GM12878 (cell line): ENCODE measurements at regions not wholly inside any gene's neighbourhood (a gene's known extent, or its start where the extent isn't known, plus 50 kb on each side); places are given as distances from the start of the nearest gene placed in this dataset.

Source experiments
- ATAC-seq: fragments of 200-7000 bp; cut with Tn5 transposase; 3 replicates; pipeline ENCODE4 v1.9.1; 2020; ENCODE audit warnings: mild to moderate bottlenecking, moderate library complexity
- BruUV-seq: library from RNA; stranded (reverse); fragments of 400-500 nt; replicated peaks from 2 replicates; lab custom pipeline; 2021; lab: Mats Ljungman, UMichigan
- CTCF ChIA-PET: fragments of 300-600 bp; sonication (Branson Sonifier 250); formaldehyde crosslinking; extraction: SDS; loops from one replicate; lab custom pipeline; 2021; ENCODE audit warnings: inconsistent platforms; lab: Yijun Ruan, JAX
- POLR2A ChIA-PET: fragments of 350-600 bp; formaldehyde crosslinking; extraction: SDS; loops from one replicate; lab custom pipeline; 2021; ENCODE audit warnings: inconsistent platforms; lab: Charles Lee
- RAD21 ChIA-PET: fragments of 300-600 bp; sonication (Branson Sonifier 250); formaldehyde crosslinking; loops from one replicate; lab custom pipeline; 2023; ENCODE audit warnings: antibody characterized with exemption; ENCODE audit not compliant: unreplicated experiment; lab: Charles Lee
- SMC1A ChIA-PET: fragments of 300-600 bp; sonication (Branson Sonifier 250); formaldehyde crosslinking; loops from one replicate; lab custom pipeline; 2023; ENCODE audit not compliant: unreplicated experiment, uncharacterized antibody; lab: Charles Lee
- DNase-seq: peaks from one replicate; pipeline ENCODE4 v3.0.0-alpha.2; 2011; ENCODE audit warnings: low read depth, low spot score
- FAIRE-seq: peaks from 3 replicates; lab custom pipeline; 2011; peaks lifted over from hg19 to GRCh38; lab: Jason Lieb, UNC
- H2AFZ ChIP-seq: 2 replicates; pipeline ENCODE4 v1.6.0; 2011; ENCODE audit warnings: low read depth, low read length, control low read depth; ENCODE audit not compliant: control insufficient read depth
- H3K27ac ChIP-seq: 2 replicates; pipeline ENCODE4 v1.5.1; 2011; ENCODE audit warnings: control low read depth; ENCODE audit not compliant: control insufficient read depth, insufficient read depth
- H3K27me3 ChIP-seq, 2 experiments: replicated peaks in 1 of 2; 2 replicates each; pipeline versions ENCODE4 v1.6.0 to v1.6.1; 2011; ENCODE audit warnings: low read length in 1 of 2; ENCODE audit not compliant: control insufficient read depth in 2 of 2, insufficient read depth in 2 of 2
- H3K36me3 ChIP-seq, 2 experiments: 2 replicates each; pipeline ENCODE4 v1.5.1; 2011; ENCODE audit warnings: low read length in 1 of 2; ENCODE audit not compliant: control insufficient read depth in 2 of 2, insufficient read depth in 2 of 2
- H3K4me1 ChIP-seq: 2 replicates; pipeline ENCODE4 v1.6.1; 2011; ENCODE audit warnings: mild to moderate bottlenecking, low read length, moderate library complexity, mixed read lengths; ENCODE audit not compliant: control insufficient read depth, insufficient read depth
- H3K4me2 ChIP-seq: 2 replicates; pipeline ENCODE4 v1.6.0; 2011; ENCODE audit warnings: control low read depth; ENCODE audit not compliant: control insufficient read depth, insufficient read depth
- H3K4me3 ChIP-seq: fragments of 200-600 bp; sonication (generic); 2 replicates; pipeline ENCODE4 v1.5.1; 2016
- H3K79me2 ChIP-seq: 2 replicates; pipeline ENCODE4 v1.6.0; 2011; ENCODE audit warnings: low read length; ENCODE audit not compliant: control insufficient read depth, insufficient read depth
- H3K9ac ChIP-seq: 2 replicates; pipeline ENCODE4 v1.8.0; 2011; ENCODE audit warnings: low read length, control low read depth, mixed read lengths; ENCODE audit not compliant: control insufficient read depth, insufficient read depth
- H3K9me3 ChIP-seq: replicated peaks from 3 replicates; pipeline ENCODE4 v1.5.1; 2011; ENCODE audit warnings: mild to moderate bottlenecking, low read length; ENCODE audit not compliant: control insufficient read depth, insufficient read depth
- H4K20me1 ChIP-seq: 2 replicates; pipeline ENCODE4 v1.6.0; 2011; ENCODE audit not compliant: control insufficient read depth, insufficient read depth
- CUX1 ChIP-seq: IDR thresholded peaks from 2 replicates; pipeline ENCODE4 v1.6.1; 2012; ENCODE audit warnings: improper control_type of control experiment, low read depth, low read length; ENCODE audit not compliant: insufficient replicate concordance
- E4F1 ChIP-seq: fragments of 450-650 bp; IDR thresholded peaks from 2 replicates; pipeline ENCODE4 v1.6.1; 2018; ENCODE audit warnings: borderline replicate concordance, mild to moderate bottlenecking; ENCODE audit not compliant: partially characterized antibody
- WGBS: methylation state at CpG from one replicate; pipeline ENCODE4 v1.1.6; 2016; ENCODE audit warnings: low lambda C conversion rate; ENCODE audit not compliant: insufficient replicate concordance, insufficient coverage; ENCODE audit errors: missing lambda C conversion rate; 5-methylcytosine and 5-hydroxymethylcytosine counted together
- in situ Hi-C: fragments of 300-500 bp; cut with MboI; formaldehyde crosslinking; loops from 9 replicates; pipeline ENCODE4 v1.14.3; 2018; ENCODE audit warnings: mixed read lengths
- intact Hi-C: fragments of 100-400 bp; cut with micrococcal nuclease; formaldehyde crosslinking; loops from one replicate; pipeline ENCODE4 v1.14.2; 2022; ENCODE audit not compliant: unreplicated experiment

- H3K27ac ChIP-seq: no peak overlapping the region
- H3K27me3 ChIP-seq: no peaks in the 10 kb centered on the region
- in situ Hi-C loops (no loop called here), intact Hi-C loops (no loop called here)
- ATAC-seq (no peak), FAIRE-seq (no peak), DNase-seq (no peak)
- WGBS: 100% methylated on average over 1 of the region's 1 CpG
- no peak overlapping the region for H2AFZ ChIP-seq
- ChIA-PET POLR2A (no interaction called here), RAD21 (no interaction called here), SMC1A (interaction anchor here (1.2 kb wide), 1 partner anchor 12 kb away, joined by 4 read pairs; no protein-coding TSS in a partner anchor), CTCF (no interaction called here)
- no TSS peak for BruUV-seq
- no peaks in the 10 kb centered on the region for H3K79me2 ChIP-seq
- no peak overlapping the region for H3K4me2 ChIP-seq
- no peak overlapping the region for H3K9ac ChIP-seq
- H3K9me3 ChIP-seq: no peaks in the 10 kb centered on the region; the same call in 2 of the 3 replicates
- no peaks in the 10 kb centered on the region for H3K4me1 ChIP-seq
- TF ChIP-seq E4F1: no peak
- TF ChIP-seq CUX1: no peak
- no peaks in the 10 kb centered on the region for H3K36me3 ChIP-seq
- no peak overlapping the region for H3K4me3 ChIP-seq
- H4K20me1 ChIP-seq: no peaks in the 10 kb centered on the region
Measured at GRCh38 chr5:89604342-89604741, 721.4 kb upstream of the MEF2C start.
